ENCODE measurements at regions not wholly inside any gene's neighbourhood (a gene's known extent, or its start where the extent isn't known, plus 50 kb on each side); places are given as distances from the start of the nearest gene placed in this dataset.

- no peaks in the 10 kb centered on the region for H3K9me3 ChIP-seq
- no peaks in the 10 kb centered on the region for H3K27me3 ChIP-seq
- no peak overlapping the region for H3K4me3 ChIP-seq
- intact Hi-C loops (cut with DNase I): no loop called here
- H3K4me1 ChIP-seq: peaks cover 14% of the 10 kb centered on the region
- H3K36me3 ChIP-seq: no peaks in the 10 kb centered on the region
- no peak overlapping the region for H3K27ac ChIP-seq
- no peak for TF ChIP-seq POLR2A (IDR thresholded peaks at IDR 0.05)
- no peak for TF ChIP-seq CTCF (IDR thresholded peaks at IDR 0.05)
- TF ChIP-seq POLR2AphosphoS5 (IDR thresholded peaks at IDR 0.05; ENCODE audit: insufficient read depth in 1 of 2, low read depth in 1 of 2): no peak
- DNase-seq (ENCODE audit: extremely low spot score in 2 of 2): no peak
Observed at GRCh38 chr18:79583426-79583825, 96.2 kb upstream of the CTDP1 start.

GRCh38 chr18:79583984-79584401 is 95.6 kb upstream of the CTDP1 start:
- no peaks in the 10 kb centered on the region for H3K36me3 ChIP-seq
- peaks cover 16% of the 10 kb centered on the region for H3K4me1 ChIP-seq
- no peak overlapping the region for H3K27ac ChIP-seq
- TF ChIP-seq CTCF (IDR thresholded peaks at IDR 0.05): no peak
- TF ChIP-seq POLR2AphosphoS5 (IDR thresholded peaks at IDR 0.05; ENCODE audit: insufficient read depth in 1 of 2, low read depth in 1 of 2): no peak
- TF ChIP-seq POLR2A (IDR thresholded peaks at IDR 0.05): no peak
- H3K4me3 ChIP-seq: no peak overlapping the region
- no peaks in the 10 kb centered on the region for H3K27me3 ChIP-seq
- H3K9me3 ChIP-seq: no peaks in the 10 kb centered on the region
- DNase-seq (ENCODE audit: extremely low spot score in 2 of 2): no peak
- intact Hi-C loops (cut with DNase I): no loop called here

- DNase-seq (ENCODE audit: extremely low spot score in 2 of 2): no peak
- H3K4me1 ChIP-seq: peaks cover 23% of the 10 kb centered on the region
- H3K9me3 ChIP-seq: no peaks in the 10 kb centered on the region
- no peaks in the 10 kb centered on the region for H3K27me3 ChIP-seq
- TF ChIP-seq POLR2AphosphoS5 (IDR thresholded peaks at IDR 0.05; ENCODE audit: insufficient read depth in 1 of 2, low read depth in 1 of 2) (no peak), POLR2A (IDR thresholded peaks at IDR 0.05) (no peak), CTCF (IDR thresholded peaks at IDR 0.05) (no peak)
- H3K36me3 ChIP-seq: no peaks in the 10 kb centered on the region
- H3K27ac ChIP-seq: no peak overlapping the region
- intact Hi-C loops (cut with DNase I): no loop called here
- H3K4me3 ChIP-seq: no peak overlapping the region
Observed at GRCh38 chr18:79584491-79585394, 94.9 kb upstream of the CTDP1 start.

- no peak overlapping the region for H3K27ac ChIP-seq
- no peak for DNase-seq (ENCODE audit: extremely low spot score in 2 of 2)
- H3K27me3 ChIP-seq: no peaks in the 10 kb centered on the region
- no peak overlapping the region for H3K4me3 ChIP-seq
- intact Hi-C loops (cut with DNase I): no loop called here
- no peaks in the 10 kb centered on the region for H3K36me3 ChIP-seq
- no peaks in the 10 kb centered on the region for H3K9me3 ChIP-seq
- TF ChIP-seq POLR2A (IDR thresholded peaks at IDR 0.05) (no peak), CTCF (IDR thresholded peaks at IDR 0.05) (no peak), POLR2AphosphoS5 (IDR thresholded peaks at IDR 0.05; ENCODE audit: insufficient read depth in 1 of 2, low read depth in 1 of 2) (no peak)
- peaks cover 33% of the 10 kb centered on the region for H3K4me1 ChIP-seq
Observed at GRCh38 chr18:79585395-79586370, 93.9 kb upstream of the CTDP1 start.

Data from vagina (tissue), 2 donors.